ENCODE measurements at regions not wholly inside any gene's neighbourhood (a gene's known extent, or its start where the extent isn't known, plus 50 kb on each side); places are given as distances from the start of the nearest gene placed in this dataset.
"Not testable (repeated sequence)": the region's sequence is repeated elsewhere in the genome, so short reads cannot be mapped to it uniquely, and the experiment has no call there.

GRCh38 chr20:26073972-26074371 is 377.3 kb upstream of the ZNF337 start:
- not testable (repeated sequence) for TF ChIP-seq CTCF (conservative IDR thresholded peaks at IDR 0.05; ENCODE audit: low read depth in 2 of 2); REST (IDR thresholded peaks at IDR 0.05; ENCODE audit: unreplicated experiment); JUNB (IDR thresholded peaks at IDR 0.05; ENCODE audit: unreplicated experiment); POLR2AphosphoS5 (IDR thresholded peaks at IDR 0.05; ENCODE audit: low read depth); EZH2 (IDR thresholded peaks at IDR 0.05; ENCODE audit: low read depth, unreplicated experiment); CREB1 (CRISPR knock-in tag; IDR thresholded peaks at IDR 0.05; ENCODE audit: low read depth); ZNF114 (CRISPR knock-in tag; IDR thresholded peaks at IDR 0.05); EZH2phosphoT487 (IDR thresholded peaks at IDR 0.05; ENCODE audit: unreplicated experiment)

All from GM23338 (cell line).